ENCODE measurements at regions not wholly inside any gene's neighbourhood (a gene's known extent, or its start where the extent isn't known, plus 50 kb on each side); places are given as distances from the start of the nearest gene placed in this dataset.

- Histone ChIP-seq H3K27ac (no peak overlapping the region), H3K4me1 (no peaks in the 10 kb centered on the region), H3K9me3 (no peaks in the 10 kb centered on the region), H3K36me3 (replicated peaks in 1 of 2; ENCODE audit: insufficient read depth in 1 of 2, low read depth in 2 of 2) (no peaks in the 10 kb centered on the region), H3K4me3 (no peak overlapping the region), H3K27me3 (no peaks in the 10 kb centered on the region)
- intact Hi-C loops (cut with DNase I), result no loop called here
- 57 to 74% methylated on average over 6 of the region's 6 CpGs for WGBS, 2 donors
- ATAC-seq (no peak), DNase-seq (no peak)
- TF ChIP-seq POLR2A (IDR thresholded peaks at IDR 0.05) (no peak), CTCF (IDR thresholded peaks at IDR 0.05) (no peak)
Measured at GRCh38 chr2:122193622-122194021, 438.2 kb downstream of the TSN start.

- no peaks in the 10 kb centered on the region for H3K4me1 ChIP-seq
- no peak for TF ChIP-seq POLR2A (IDR thresholded peaks at IDR 0.05)
- TF ChIP-seq CTCF (IDR thresholded peaks at IDR 0.05), result no peak
- H3K27ac ChIP-seq, result no peak overlapping the region
- no peaks in the 10 kb centered on the region for H3K9me3 ChIP-seq
- no peaks in the 10 kb centered on the region for H3K27me3 ChIP-seq
- ATAC-seq (no peak), DNase-seq (no peak)
- intact Hi-C loops (cut with DNase I), result no loop called here
- no peaks in the 10 kb centered on the region for H3K36me3 ChIP-seq (replicated peaks in 1 of 2; ENCODE audit: insufficient read depth in 1 of 2, low read depth in 2 of 2)
- H3K4me3 ChIP-seq, result no peak overlapping the region
- 53 to 58% methylated on average over 2 of the region's 2 CpGs for WGBS, 2 donors
Measured at GRCh38 chr2:122194546-122194945, 439.1 kb downstream of the TSN start.

GRCh38 chr2:122203523-122203922 lies 448.1 kb downstream of the TSN start:
- intact Hi-C loops (cut with DNase I), result no loop called here
- H3K4me1 ChIP-seq, result no peaks in the 10 kb centered on the region
- TF ChIP-seq CTCF (IDR thresholded peaks at IDR 0.05) (no peak), POLR2A (IDR thresholded peaks at IDR 0.05) (no peak)
- H3K4me3 ChIP-seq, result no peak overlapping the region
- 64 to 73% methylated on average over 4 of the region's 4 CpGs for WGBS, 2 donors
- no peaks in the 10 kb centered on the region for H3K27me3 ChIP-seq
- H3K36me3 ChIP-seq (replicated peaks in 1 of 2; ENCODE audit: insufficient read depth in 1 of 2, low read depth in 2 of 2), result no peaks in the 10 kb centered on the region
- ATAC-seq (no peak), DNase-seq (no peak)
- H3K9me3 ChIP-seq, result no peaks in the 10 kb centered on the region
- H3K27ac ChIP-seq, result no peak overlapping the region

GRCh38 chr2:122205641-122206040 lies 450.2 kb downstream of the TSN start:
- 66 to 88% methylated on average over 2 of the region's 2 CpGs for WGBS, 2 donors
- no peaks in the 10 kb centered on the region for H3K9me3 ChIP-seq
- no peaks in the 10 kb centered on the region for H3K27me3 ChIP-seq
- no peaks in the 10 kb centered on the region for H3K4me1 ChIP-seq
- ATAC-seq (no peak), DNase-seq (no peak)
- no peaks in the 10 kb centered on the region for H3K36me3 ChIP-seq (replicated peaks in 1 of 2; ENCODE audit: insufficient read depth in 1 of 2, low read depth in 2 of 2)
- TF ChIP-seq POLR2A (IDR thresholded peaks at IDR 0.05), result no peak
- no peak for TF ChIP-seq CTCF (IDR thresholded peaks at IDR 0.05)
- intact Hi-C loops (cut with DNase I), result no loop called here
- no peak overlapping the region for H3K4me3 ChIP-seq
- H3K27ac ChIP-seq, result no peak overlapping the region

- Histone ChIP-seq H3K36me3 (replicated peaks in 1 of 2; ENCODE audit: insufficient read depth in 1 of 2, low read depth in 2 of 2) (no peaks in the 10 kb centered on the region), H3K9me3 (no peaks in the 10 kb centered on the region), H3K27me3 (no peaks in the 10 kb centered on the region), H3K4me3 (no peak overlapping the region), H3K27ac (no peak overlapping the region), H3K4me1 (no peaks in the 10 kb centered on the region)
- ATAC-seq (no peak), DNase-seq (no peak)
- intact Hi-C loops (cut with DNase I), result no loop called here
- WGBS, 2 donors, result 69 to 72% methylated on average over 3 of the region's 3 CpGs
- no peak for TF ChIP-seq POLR2A (IDR thresholded peaks at IDR 0.05)
Measured at GRCh38 chr2:122206101-122206500, 450.6 kb downstream of the TSN start.

All from body of pancreas (tissue), 4 donors.